HEK293 (cell line): ENCODE measurements at regions not wholly inside any gene's neighbourhood (a gene's known extent, or its start where the extent isn't known, plus 50 kb on each side); places are given as distances from the start of the nearest gene placed in this dataset.

Source experiments
- CTCF ChIA-PET: fragments of 350-600 bp; formaldehyde crosslinking; extraction: SDS; loops from one replicate; lab custom pipeline; 2021; ENCODE audit warnings: antibody characterized with exemption; lab: Yijun Ruan, JAX
- POLR2A ChIA-PET: fragments of 300-600 bp; formaldehyde crosslinking; extraction: SDS; loops from one replicate; lab custom pipeline; 2020; ENCODE audit warnings: antibody characterized with exemption, inconsistent platforms; lab: Yijun Ruan, JAX
- H3K27ac ChIP-seq: fragments of 200-500 bp; sonication (Bioruptor generic); 2 replicates; pipeline ENCODE4 v1.5.1; 2014; ENCODE audit warnings: low read depth, low read length, control low read depth, inconsistent platforms; ENCODE audit errors: extremely low read depth
- H3K36me3 ChIP-seq, 2 experiments: fragments of 200-500 bp in 1 of 2; sonication (Bioruptor generic) in 1 of 2; 1 replicate in 1 of 2; 2 replicates in 1 of 2; pipeline ENCODE4 v1.5.1; 2014 to 2017; ENCODE audit warnings: inconsistent platforms in 2 of 2, low read length in 2 of 2; ENCODE audit not compliant: control insufficient read depth in 2 of 2, insufficient read depth in 1 of 2
- H3K4me1 ChIP-seq: fragments of 200-500 bp; sonication (Bioruptor generic); 2 replicates; pipeline ENCODE4 v1.5.1; 2014; ENCODE audit warnings: mild to moderate bottlenecking, low read length, inconsistent platforms; ENCODE audit not compliant: control insufficient read depth, insufficient read depth
- H3K4me3 ChIP-seq: 2 replicates; pipeline ENCODE4 v1.5.1; 2011; ENCODE audit warnings: low read depth, mild to moderate bottlenecking, control low read depth, low read length, moderate library complexity
- H3K9me3 ChIP-seq: fragments of 200-500 bp; sonication (Bioruptor generic); 2 replicates; pipeline ENCODE4 v1.5.1; 2014; ENCODE audit warnings: low read depth, low read length, inconsistent platforms; ENCODE audit not compliant: control insufficient read depth, insufficient read depth
- ELK4 ChIP-seq: IDR thresholded peaks from 2 replicates; pipeline ENCODE4 v1.6.1; 2011; ENCODE audit warnings: mild to moderate bottlenecking, low read depth, low read length, borderline replicate concordance
- GLI2 ChIP-seq: fragments of 450-650 bp; formaldehyde crosslinking; IDR thresholded peaks from 2 replicates; pipeline ENCODE4; 2017; ENCODE audit warnings: missing biosample characterization, missing genetic modification characterization, low read depth, borderline replicate concordance
- HOXD13 ChIP-seq: sonication (generic); formaldehyde crosslinking; IDR thresholded peaks from 2 replicates; pipeline ENCODE4 v1.8.0; 2022; ENCODE audit warnings: missing genetic modification reagents, borderline replicate concordance
- OSR2 ChIP-seq: fragments of 450-650 bp; formaldehyde crosslinking; IDR thresholded peaks from 2 replicates; pipeline ENCODE4 v1.5.1; 2016; ENCODE audit warnings: missing biosample characterization, missing genetic modification characterization
- PRDM1 ChIP-seq: fragments of 450-650 bp; formaldehyde crosslinking; IDR thresholded peaks from 2 replicates; pipeline ENCODE4; 2016; ENCODE audit warnings: missing biosample characterization, missing genetic modification characterization
- ZFP41 ChIP-seq: fragments of 450-650 bp; formaldehyde crosslinking; IDR thresholded peaks from 2 replicates; pipeline ENCODE4 v1.5.1; 2016; ENCODE audit warnings: missing biosample characterization, missing genetic modification characterization, borderline replicate concordance
- ZNF138 ChIP-seq: fragments of 450-650 bp; formaldehyde crosslinking; IDR thresholded peaks from 2 replicates; pipeline ENCODE4 v1.5.1; 2016; ENCODE audit warnings: missing biosample characterization, missing genetic modification characterization, borderline replicate concordance
- ZNF148 ChIP-seq: fragments of 450-650 bp; formaldehyde crosslinking; IDR thresholded peaks from 2 replicates; pipeline ENCODE4 v1.5.0; 2017; ENCODE audit warnings: missing biosample characterization, missing genetic modification characterization, borderline replicate concordance
- ZNF302 ChIP-seq: fragments of 450-650 bp; formaldehyde crosslinking; IDR thresholded peaks from 2 replicates; pipeline ENCODE4 v1.5.1; 2016; ENCODE audit warnings: missing biosample characterization, missing genetic modification characterization, low read depth
- ZNF350 ChIP-seq: fragments of 450-650 bp; formaldehyde crosslinking; IDR thresholded peaks from 2 replicates; pipeline ENCODE4 v1.5.0; 2017; ENCODE audit warnings: missing biosample characterization, mild to moderate bottlenecking, missing genetic modification characterization
- ZNF366 ChIP-seq: fragments of 450-650 bp; formaldehyde crosslinking; conservative IDR thresholded peaks from 2 replicates; pipeline ENCODE4 v1.5.1; 2016; ENCODE audit warnings: missing biosample characterization, missing genetic modification characterization
- ZNF488 ChIP-seq: fragments of 450-650 bp; formaldehyde crosslinking; IDR thresholded peaks from 2 replicates; pipeline ENCODE4 v1.5.1; 2016; ENCODE audit warnings: missing biosample characterization, missing genetic modification characterization
- ZNF530 ChIP-seq: fragments of 450-650 bp; formaldehyde crosslinking; IDR thresholded peaks from 2 replicates; pipeline ENCODE4 v1.5.1; 2016; ENCODE audit warnings: low read depth, missing biosample characterization, missing genetic modification characterization
- ZNF785 ChIP-seq: fragments of 450-650 bp; formaldehyde crosslinking; IDR thresholded peaks from 2 replicates; pipeline ENCODE4 v1.5.1; 2016; ENCODE audit warnings: missing biosample characterization, missing genetic modification characterization
- TF ChIP-seq, protein P1 (sequence below): fragments of 450-650 bp; formaldehyde crosslinking; IDR thresholded peaks from 2 replicates; pipeline ENCODE4 v1.5.1; 2016; ENCODE audit warnings: missing biosample characterization, missing genetic modification characterization
- TF ChIP-seq, protein P2 (sequence below): fragments of 450-650 bp; formaldehyde crosslinking; IDR thresholded peaks from 2 replicates; pipeline ENCODE4 v1.5.1; 2016; ENCODE audit warnings: missing biosample characterization, missing genetic modification characterization, borderline replicate concordance

DNA sequence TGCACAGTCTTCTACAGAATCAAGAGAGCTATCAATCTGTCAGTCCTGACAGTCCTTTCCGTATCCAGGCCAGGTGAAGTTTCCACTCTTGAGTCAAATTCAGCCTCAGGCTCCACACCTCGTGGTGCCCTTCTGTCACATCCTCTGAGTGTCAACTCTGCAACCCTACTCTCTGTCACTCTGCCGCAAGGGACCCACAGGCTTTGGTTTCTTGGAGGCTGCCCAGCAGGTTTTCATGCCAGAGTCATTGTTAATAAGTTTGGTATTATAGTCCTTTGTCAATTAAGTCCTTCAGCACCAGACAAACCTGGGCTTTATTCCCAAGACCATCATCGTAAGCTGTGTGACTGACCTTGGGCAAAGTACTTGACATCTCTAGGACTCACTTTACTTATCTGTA, 83.4 kb upstream of the KLHL13 start:
- no peaks in the 10 kb centered on the region for H3K4me1 ChIP-seq
- H3K36me3 ChIP-seq: no peaks in the 10 kb centered on the region
- H3K27ac ChIP-seq: no peak overlapping the region
- ChIA-PET POLR2A (no interaction called here), CTCF (interaction anchor here (1.3 kb wide), 1 partner anchor 55 kb away, joined by 3 read pairs; no protein-coding TSS in a partner anchor)
- TF ChIP-seq ZNF302 (tag by site-specific recombination): no peak
- TF ChIP-seq, protein P1, sequence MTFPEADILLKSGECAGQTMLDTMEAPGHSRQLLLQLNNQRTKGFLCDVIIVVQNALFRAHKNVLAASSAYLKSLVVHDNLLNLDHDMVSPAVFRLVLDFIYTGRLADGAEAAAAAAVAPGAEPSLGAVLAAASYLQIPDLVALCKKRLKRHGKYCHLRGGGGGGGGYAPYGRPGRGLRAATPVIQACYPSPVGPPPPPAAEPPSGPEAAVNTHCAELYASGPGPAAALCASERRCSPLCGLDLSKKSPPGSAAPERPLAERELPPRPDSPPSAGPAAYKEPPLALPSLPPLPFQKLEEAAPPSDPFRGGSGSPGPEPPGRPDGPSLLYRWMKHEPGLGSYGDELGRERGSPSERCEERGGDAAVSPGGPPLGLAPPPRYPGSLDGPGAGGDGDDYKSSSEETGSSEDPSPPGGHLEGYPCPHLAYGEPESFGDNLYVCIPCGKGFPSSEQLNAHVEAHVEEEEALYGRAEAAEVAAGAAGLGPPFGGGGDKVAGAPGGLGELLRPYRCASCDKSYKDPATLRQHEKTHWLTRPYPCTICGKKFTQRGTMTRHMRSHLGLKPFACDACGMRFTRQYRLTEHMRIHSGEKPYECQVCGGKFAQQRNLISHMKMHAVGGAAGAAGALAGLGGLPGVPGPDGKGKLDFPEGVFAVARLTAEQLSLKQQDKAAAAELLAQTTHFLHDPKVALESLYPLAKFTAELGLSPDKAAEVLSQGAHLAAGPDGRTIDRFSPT (tag by site-specific recombination): no peak
- no peak for TF ChIP-seq ELK4
- no peak for TF ChIP-seq ZNF350 (tag by site-specific recombination)
- no peak for TF ChIP-seq ZNF488
- TF ChIP-seq ZNF366 (tag by site-specific recombination): no peak
- TF ChIP-seq ZFP41 (tag by site-specific recombination): no peak
- no peak for TF ChIP-seq ZNF138 (tag by site-specific recombination)
- TF ChIP-seq PRDM1: no peak
- no peak for TF ChIP-seq ZNF148 (tag by site-specific recombination)
- no peak for TF ChIP-seq OSR2 (tag by site-specific recombination)
- TF ChIP-seq, protein P2, sequence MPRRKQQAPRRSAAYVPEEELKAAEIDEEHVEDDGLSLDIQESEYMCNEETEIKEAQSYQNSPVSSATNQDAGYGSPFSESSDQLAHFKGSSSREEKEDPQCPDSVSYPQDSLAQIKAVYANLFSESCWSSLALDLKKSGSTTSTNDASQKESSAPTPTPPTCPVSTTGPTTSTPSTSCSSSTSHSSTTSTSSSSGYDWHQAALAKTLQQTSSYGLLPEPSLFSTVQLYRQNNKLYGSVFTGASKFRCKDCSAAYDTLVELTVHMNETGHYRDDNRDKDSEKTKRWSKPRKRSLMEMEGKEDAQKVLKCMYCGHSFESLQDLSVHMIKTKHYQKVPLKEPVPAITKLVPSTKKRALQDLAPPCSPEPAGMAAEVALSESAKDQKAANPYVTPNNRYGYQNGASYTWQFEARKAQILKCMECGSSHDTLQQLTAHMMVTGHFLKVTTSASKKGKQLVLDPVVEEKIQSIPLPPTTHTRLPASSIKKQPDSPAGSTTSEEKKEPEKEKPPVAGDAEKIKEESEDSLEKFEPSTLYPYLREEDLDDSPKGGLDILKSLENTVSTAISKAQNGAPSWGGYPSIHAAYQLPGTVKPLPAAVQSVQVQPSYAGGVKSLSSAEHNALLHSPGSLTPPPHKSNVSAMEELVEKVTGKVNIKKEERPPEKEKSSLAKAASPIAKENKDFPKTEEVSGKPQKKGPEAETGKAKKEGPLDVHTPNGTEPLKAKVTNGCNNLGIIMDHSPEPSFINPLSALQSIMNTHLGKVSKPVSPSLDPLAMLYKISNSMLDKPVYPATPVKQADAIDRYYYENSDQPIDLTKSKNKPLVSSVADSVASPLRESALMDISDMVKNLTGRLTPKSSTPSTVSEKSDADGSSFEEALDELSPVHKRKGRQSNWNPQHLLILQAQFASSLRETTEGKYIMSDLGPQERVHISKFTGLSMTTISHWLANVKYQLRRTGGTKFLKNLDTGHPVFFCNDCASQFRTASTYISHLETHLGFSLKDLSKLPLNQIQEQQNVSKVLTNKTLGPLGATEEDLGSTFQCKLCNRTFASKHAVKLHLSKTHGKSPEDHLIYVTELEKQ (tag by site-specific recombination): no peak
- no peak for TF ChIP-seq GLI2 (tag by site-specific recombination)
- TF ChIP-seq ZNF530 (tag by site-specific recombination): no peak
- no peak for TF ChIP-seq HOXD13 (CRISPR knock-in tag)
- TF ChIP-seq ZNF785 (tag by site-specific recombination): no peak
- H3K9me3 ChIP-seq: no peaks in the 10 kb centered on the region
- no peak overlapping the region for H3K4me3 ChIP-seq
